Psoas muscle (tissue), 7 donors: ENCODE measurements at regions not wholly inside any gene's neighbourhood (a gene's known extent, or its start where the extent isn't known, plus 50 kb on each side); places are given as distances from the start of the nearest gene placed in this dataset.

ENCODE experiments used
- ATAC-seq, 4 donors: fragments of 200-7000 bp; cut with Tn5 transposase; one replicate each; pipeline ENCODE4 v1.9.1; 2020; ENCODE audit warnings: moderate library complexity in 3 of 4, mild to moderate bottlenecking in 2 of 4
- DNase-seq, 2 donors: peaks; one replicate each; pipeline ENCODE4 v3.0.0-alpha.2; 2020
- H3K27ac ChIP-seq: fragments of 200-600 bp; one replicate; pipeline ENCODE4 v1.8.0; 2022
- H3K27me3 ChIP-seq, 3 donors: fragments of 200-600 bp in 1 of 3; one replicate each; pipeline versions ENCODE4 v1.6.1 to v1.8.0; 2013 to 2022; ENCODE audit warnings: low read length in 2 of 3, mild to moderate bottlenecking in 2 of 3, moderate library complexity in 1 of 3; ENCODE audit not compliant: insufficient read depth in 3 of 3
- H3K36me3 ChIP-seq, 2 donors: fragments of 200-600 bp in 1 of 2; one replicate each; pipeline versions ENCODE4 v1.6.1 to v1.8.0; 2013 to 2022; ENCODE audit warnings: low read depth in 1 of 2, mild to moderate bottlenecking in 1 of 2, moderate library complexity in 1 of 2; ENCODE audit not compliant: insufficient read depth in 1 of 2
- H3K4me1 ChIP-seq: fragments of 200-600 bp; one replicate; pipeline ENCODE4 v1.8.0; 2022
- H3K4me3 ChIP-seq: fragments of 200-600 bp; one replicate; pipeline ENCODE4 v1.8.0; 2022; ENCODE audit warnings: mild to moderate bottlenecking
- H3K9me3 ChIP-seq: fragments of 200-600 bp; one replicate; pipeline ENCODE4 v1.8.0; 2022
- CTCF ChIP-seq: fragments of 200-600 bp; IDR thresholded peaks from one replicate; pipeline ENCODE4 v1.8.0; 2022; ENCODE audit warnings: antibody characterized with exemption
- WGBS, 3 donors: extraction: QIAGEN DNeasy Blood & Tissue Kit; methylation state at CpG; one replicate each; pipeline versions ENCODE4 v1.1.6 to v1.1.7; 2013; 5-methylcytosine and 5-hydroxymethylcytosine counted together
- intact Hi-C, 2 donors: fragments of 100-400 bp; cut with DNase I; formaldehyde crosslinking; loops; one replicate each; pipeline versions ENCODE4 v1.11.0 to v1.14.2; 2022
- donor health status: healthy with polysubstance abuse.
- donor health status: DM: no; HTN: no; CAD: no; lungs with moderate emphysema.
- donor health status: Bipolar disorder and iron deficiency.
- donor health status: healthy.
- donor health status: DM: yes; HTN: yes; CAD: no.
- donor health status: DM: no; HTN: no; CAD: no.
- donor health status: DM: yes; HTN: yes; CAD: no.

GRCh38 chr18:77677536-77677935 is 427.9 kb downstream of the GALR1 start:
- H3K4me3 ChIP-seq = no peak overlapping the region
- WGBS, 3 donors = 20 to 30% (median 25%) methylated on average over 6 of the region's 6 CpGs
- no peak for ATAC-seq
- H3K36me3 ChIP-seq = no peaks in the 10 kb centered on the region
- no peaks in the 10 kb centered on the region for H3K27me3 ChIP-seq
- no peak overlapping the region for H3K27ac ChIP-seq
- H3K9me3 ChIP-seq = no peaks in the 10 kb centered on the region
- no peak for DNase-seq
- no peak for TF ChIP-seq CTCF
- intact Hi-C loops = no loop called here
- H3K4me1 ChIP-seq = no peaks in the 10 kb centered on the region

- Histone ChIP-seq H3K9me3 (no peaks in the 10 kb centered on the region), H3K4me3 (no peak overlapping the region), H3K36me3 (no peaks in the 10 kb centered on the region), H3K27ac (no peak overlapping the region), H3K27me3 (no peaks in the 10 kb centered on the region), H3K4me1 (no peaks in the 10 kb centered on the region)
- ATAC-seq (no peak), DNase-seq (no peak)
- no peak for TF ChIP-seq CTCF
- intact Hi-C loops = no loop called here
- whole genome bisulfite sequencing, 3 donors = 83 to 85% (median 85%) methylated on average over 3 of the region's 3 CpGs
Measured at GRCh38 chr18:77679869-77680268, 430.2 kb downstream of the GALR1 start.

- intact Hi-C loops = no loop called here
- DNase-seq (no peak), ATAC-seq (no peak)
- no peaks in the 10 kb centered on the region for H3K27me3 ChIP-seq
- no peak overlapping the region for H3K27ac ChIP-seq
- no peaks in the 10 kb centered on the region for H3K36me3 ChIP-seq
- H3K9me3 ChIP-seq = no peaks in the 10 kb centered on the region
- no peak for TF ChIP-seq CTCF
- no peaks in the 10 kb centered on the region for H3K4me1 ChIP-seq
- H3K4me3 ChIP-seq = no peak overlapping the region
- 55 to 78% (median 58%) methylated on average over 6 of the region's 6 CpGs for WGBS, 3 donors
Measured at GRCh38 chr18:77700051-77700450, 450.4 kb downstream of the GALR1 start.

- no peak for ATAC-seq
- Histone ChIP-seq H3K4me3 (no peak overlapping the region), H3K9me3 (no peaks in the 10 kb centered on the region), H3K4me1 (no peaks in the 10 kb centered on the region), H3K36me3 (no peaks in the 10 kb centered on the region), H3K27me3 (no peaks in the 10 kb centered on the region), H3K27ac (no peak overlapping the region)
- DNase-seq = no peak
- 87 to 90% (median 88%) methylated on average over 1 of the region's 1 CpG for WGBS, 3 donors
- intact Hi-C loops = no loop called here
- no peak for TF ChIP-seq CTCF
Measured at GRCh38 chr18:77701977-77702376, 452.3 kb downstream of the GALR1 start.

GRCh38 chr18:77702686-77703085 is 453.0 kb downstream of the GALR1 start:
- Histone ChIP-seq H3K9me3 (no peaks in the 10 kb centered on the region), H3K36me3 (no peaks in the 10 kb centered on the region), H3K4me3 (no peak overlapping the region), H3K4me1 (no peaks in the 10 kb centered on the region), H3K27ac (no peak overlapping the region), H3K27me3 (no peaks in the 10 kb centered on the region)
- DNase-seq (no peak), ATAC-seq (no peak)
- 15 to 20% (median 17%) methylated on average over 4 of the region's 4 CpGs for WGBS, 3 donors
- peak; percentile 14 for TF ChIP-seq CTCF
- intact Hi-C loops = no loop called here
